ENCODE measurements at regions not wholly inside any gene's neighbourhood (a gene's known extent, or its start where the extent isn't known, plus 50 kb on each side); places are given as distances from the start of the nearest gene placed in this dataset.

DNA sequence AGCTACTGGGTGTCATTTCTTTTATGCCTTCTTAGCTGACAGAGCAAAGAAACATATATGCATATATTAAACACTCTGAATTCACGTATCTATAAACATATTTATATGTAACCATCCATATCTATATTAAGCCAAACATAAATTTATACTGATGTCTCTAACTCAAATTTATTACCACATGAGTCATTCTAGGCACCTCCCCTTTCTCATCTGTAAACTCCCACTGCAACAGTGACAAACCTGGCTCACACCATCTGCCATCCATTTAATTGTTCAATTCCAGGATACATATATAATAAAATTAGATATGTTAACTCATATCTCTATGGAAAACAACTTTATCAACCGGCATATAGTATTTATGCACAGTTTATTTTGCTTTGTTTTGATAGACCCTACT, 722.3 kb downstream of the SORCS1 start:
- no peak overlapping the region for H3K4me3 ChIP-seq (replicated peaks; ENCODE audit: low read depth, low read length)
- DNase-seq (ENCODE audit: extremely low read depth, low read depth) = no peak
- TF ChIP-seq, protein P1, sequence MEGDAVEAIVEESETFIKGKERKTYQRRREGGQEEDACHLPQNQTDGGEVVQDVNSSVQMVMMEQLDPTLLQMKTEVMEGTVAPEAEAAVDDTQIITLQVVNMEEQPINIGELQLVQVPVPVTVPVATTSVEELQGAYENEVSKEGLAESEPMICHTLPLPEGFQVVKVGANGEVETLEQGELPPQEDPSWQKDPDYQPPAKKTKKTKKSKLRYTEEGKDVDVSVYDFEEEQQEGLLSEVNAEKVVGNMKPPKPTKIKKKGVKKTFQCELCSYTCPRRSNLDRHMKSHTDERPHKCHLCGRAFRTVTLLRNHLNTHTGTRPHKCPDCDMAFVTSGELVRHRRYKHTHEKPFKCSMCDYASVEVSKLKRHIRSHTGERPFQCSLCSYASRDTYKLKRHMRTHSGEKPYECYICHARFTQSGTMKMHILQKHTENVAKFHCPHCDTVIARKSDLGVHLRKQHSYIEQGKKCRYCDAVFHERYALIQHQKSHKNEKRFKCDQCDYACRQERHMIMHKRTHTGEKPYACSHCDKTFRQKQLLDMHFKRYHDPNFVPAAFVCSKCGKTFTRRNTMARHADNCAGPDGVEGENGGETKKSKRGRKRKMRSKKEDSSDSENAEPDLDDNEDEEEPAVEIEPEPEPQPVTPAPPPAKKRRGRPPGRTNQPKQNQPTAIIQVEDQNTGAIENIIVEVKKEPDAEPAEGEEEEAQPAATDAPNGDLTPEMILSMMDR (IDR thresholded peaks at IDR 0.05; ENCODE audit: low read depth, low read length, missing control alignments) = no peak

DNA sequence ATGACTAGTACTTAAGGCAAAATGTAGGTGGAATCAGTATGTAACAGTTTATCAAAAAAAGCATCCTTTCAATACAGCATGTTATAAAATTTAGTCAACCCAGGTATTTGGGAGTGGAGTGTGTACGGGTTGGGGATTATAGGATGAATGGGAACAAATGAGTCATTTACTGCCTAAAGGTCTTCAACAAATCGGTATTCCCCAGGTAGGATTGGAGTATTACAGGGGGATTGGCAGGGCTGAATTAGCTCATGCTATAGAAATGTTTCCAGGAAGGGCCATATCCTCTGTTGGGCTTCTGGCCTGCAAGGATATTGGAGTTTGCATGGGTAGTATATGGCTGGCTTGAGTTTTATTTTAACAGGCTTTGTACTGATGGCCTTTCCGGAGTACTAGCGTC, 723.7 kb downstream of the SORCS1 start:
- no peak for DNase-seq (ENCODE audit: extremely low read depth, low read depth)
- TF ChIP-seq, protein P1 (IDR thresholded peaks at IDR 0.05; ENCODE audit: low read depth, low read length, missing control alignments) = no peak
- H3K4me3 ChIP-seq (replicated peaks; ENCODE audit: low read depth, low read length) = no peak overlapping the region

DNA sequence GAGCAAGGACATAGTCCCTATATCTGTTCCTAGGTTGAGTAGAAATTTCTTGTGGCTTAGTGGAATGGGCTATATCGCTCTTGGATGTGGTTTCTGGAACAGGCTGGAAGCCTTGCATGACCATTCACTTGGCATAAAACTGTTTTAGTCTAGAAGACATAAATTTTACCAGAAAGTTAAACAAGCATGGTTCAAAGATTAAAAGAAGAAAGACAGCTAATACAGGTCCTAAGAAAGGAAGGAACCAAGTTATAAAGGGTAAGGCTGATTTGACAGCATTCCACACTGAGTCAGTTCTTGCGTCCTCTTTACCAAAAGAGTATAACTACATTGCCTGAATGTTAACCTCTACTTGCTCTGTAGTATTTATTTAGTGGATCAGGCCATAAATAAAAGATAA, 724.2 kb downstream of the SORCS1 start:
- TF ChIP-seq, protein P1 (IDR thresholded peaks at IDR 0.05; ENCODE audit: low read depth, low read length, missing control alignments) = no peak
- DNase-seq (ENCODE audit: extremely low read depth, low read depth) = no peak
- H3K4me3 ChIP-seq (replicated peaks; ENCODE audit: low read depth, low read length) = no peak overlapping the region

- TF ChIP-seq, protein P1 (IDR thresholded peaks at IDR 0.05; ENCODE audit: low read depth, low read length, missing control alignments) = no peak
- no peak for DNase-seq (ENCODE audit: extremely low read depth, low read depth)
- H3K4me3 ChIP-seq (replicated peaks; ENCODE audit: low read depth, low read length) = no peak overlapping the region
Measured at GRCh38 chr10:106439366-106439765, 725.1 kb downstream of the SORCS1 start.

GRCh38 chr10:106438386-106438785, 726.1 kb downstream of the SORCS1 start:
- TF ChIP-seq, protein P1 (IDR thresholded peaks at IDR 0.05; ENCODE audit: low read depth, low read length, missing control alignments) = no peak
- no peak overlapping the region for H3K4me3 ChIP-seq (replicated peaks; ENCODE audit: low read depth, low read length)
- no peak for DNase-seq (ENCODE audit: extremely low read depth, low read depth)

GRCh38 chr10:106436123-106436715, 728.3 kb downstream of the SORCS1 start:
- TF ChIP-seq, protein P1 (IDR thresholded peaks at IDR 0.05; ENCODE audit: low read depth, low read length, missing control alignments) = no peak
- no peak overlapping the region for H3K4me3 ChIP-seq (replicated peaks; ENCODE audit: low read depth, low read length)
- no peak for DNase-seq (ENCODE audit: extremely low read depth, low read depth)

- TF ChIP-seq, protein P1 (IDR thresholded peaks at IDR 0.05; ENCODE audit: low read depth, low read length, missing control alignments) = no peak
- no peak overlapping the region for H3K4me3 ChIP-seq (replicated peaks; ENCODE audit: low read depth, low read length)
- DNase-seq (ENCODE audit: extremely low read depth, low read depth) = no peak
Measured at GRCh38 chr10:106435081-106435480, 729.4 kb downstream of the SORCS1 start.

Data from HFF-Myc (cell line).